Colonic mucosa (tissue), 4 donors: ENCODE measurements at regions not wholly inside any gene's neighbourhood (a gene's known extent, or its start where the extent isn't known, plus 50 kb on each side); places are given as distances from the start of the nearest gene placed in this dataset.

Experiments
- DNase-seq: peaks from one replicate; pipeline ENCODE4 v3.0.0-alpha.2; 2020
- H3K27ac ChIP-seq: fragments of 200-600 bp; one replicate; pipeline ENCODE4 v1.8.0; 2021
- H3K27me3 ChIP-seq: fragments of 200-600 bp; one replicate; pipeline ENCODE4 v1.8.0; 2021
- H3K36me3 ChIP-seq: fragments of 200-600 bp; one replicate; pipeline ENCODE4 v1.8.0; 2021
- H3K4me1 ChIP-seq: fragments of 200-600 bp; one replicate; pipeline ENCODE4 v1.8.0; 2021; ENCODE audit warnings: mild to moderate bottlenecking
- H3K4me3 ChIP-seq: fragments of 200-600 bp; one replicate; pipeline ENCODE4 v1.8.0; 2021
- H3K9ac ChIP-seq, 2 donors: one replicate each; pipeline ENCODE4 v1.7.0; 2013; ENCODE audit warnings: control low read depth in 2 of 2, low read depth in 2 of 2, low read length in 2 of 2
- H3K9me3 ChIP-seq: fragments of 200-600 bp; one replicate; pipeline ENCODE4 v1.8.0; 2021
- intact Hi-C: fragments of 100-400 bp; cut with DNase I; formaldehyde crosslinking; loops from one replicate; pipeline ENCODE4 v1.14.1; 2022
- TF ChIP-seq, protein P1 (sequence below): fragments of 200-600 bp; IDR thresholded peaks from one replicate; pipeline ENCODE4 v1.8.0; 2022; ENCODE audit warnings: antibody characterized with exemption, mild to moderate bottlenecking
- donor health status: healthy.
- donor health status: DM: no; HTN: no; CAD: no.
- donor health status: DM: no; HTN: no; CAD: no.

GRCh38 chr5:96214442-96215197 is 218.4 kb downstream of the PCSK1 start:
- TF ChIP-seq, protein P1, sequence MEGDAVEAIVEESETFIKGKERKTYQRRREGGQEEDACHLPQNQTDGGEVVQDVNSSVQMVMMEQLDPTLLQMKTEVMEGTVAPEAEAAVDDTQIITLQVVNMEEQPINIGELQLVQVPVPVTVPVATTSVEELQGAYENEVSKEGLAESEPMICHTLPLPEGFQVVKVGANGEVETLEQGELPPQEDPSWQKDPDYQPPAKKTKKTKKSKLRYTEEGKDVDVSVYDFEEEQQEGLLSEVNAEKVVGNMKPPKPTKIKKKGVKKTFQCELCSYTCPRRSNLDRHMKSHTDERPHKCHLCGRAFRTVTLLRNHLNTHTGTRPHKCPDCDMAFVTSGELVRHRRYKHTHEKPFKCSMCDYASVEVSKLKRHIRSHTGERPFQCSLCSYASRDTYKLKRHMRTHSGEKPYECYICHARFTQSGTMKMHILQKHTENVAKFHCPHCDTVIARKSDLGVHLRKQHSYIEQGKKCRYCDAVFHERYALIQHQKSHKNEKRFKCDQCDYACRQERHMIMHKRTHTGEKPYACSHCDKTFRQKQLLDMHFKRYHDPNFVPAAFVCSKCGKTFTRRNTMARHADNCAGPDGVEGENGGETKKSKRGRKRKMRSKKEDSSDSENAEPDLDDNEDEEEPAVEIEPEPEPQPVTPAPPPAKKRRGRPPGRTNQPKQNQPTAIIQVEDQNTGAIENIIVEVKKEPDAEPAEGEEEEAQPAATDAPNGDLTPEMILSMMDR, result no peak
- no peak overlapping the region for H3K27ac ChIP-seq
- no peak for DNase-seq
- intact Hi-C loops, result no loop called here
- no peak overlapping the region for H3K4me3 ChIP-seq
- H3K36me3 ChIP-seq, result no peaks in the 10 kb centered on the region
- H3K4me1 ChIP-seq, result no peaks in the 10 kb centered on the region
- H3K27me3 ChIP-seq, result no peaks in the 10 kb centered on the region
- H3K9me3 ChIP-seq, result no peaks in the 10 kb centered on the region
- no peak overlapping the region for H3K9ac ChIP-seq

GRCh38 chr5:96209829-96210228 is 223.2 kb downstream of the PCSK1 start:
- no peaks in the 10 kb centered on the region for H3K9me3 ChIP-seq
- H3K27ac ChIP-seq, result no peak overlapping the region
- no peaks in the 10 kb centered on the region for H3K27me3 ChIP-seq
- H3K9ac ChIP-seq, result no peak overlapping the region
- TF ChIP-seq, protein P1, result no peak
- DNase-seq, result no peak
- no peaks in the 10 kb centered on the region for H3K4me1 ChIP-seq
- H3K36me3 ChIP-seq, result no peaks in the 10 kb centered on the region
- no peak overlapping the region for H3K4me3 ChIP-seq
- intact Hi-C loops, result no loop called here

DNA sequence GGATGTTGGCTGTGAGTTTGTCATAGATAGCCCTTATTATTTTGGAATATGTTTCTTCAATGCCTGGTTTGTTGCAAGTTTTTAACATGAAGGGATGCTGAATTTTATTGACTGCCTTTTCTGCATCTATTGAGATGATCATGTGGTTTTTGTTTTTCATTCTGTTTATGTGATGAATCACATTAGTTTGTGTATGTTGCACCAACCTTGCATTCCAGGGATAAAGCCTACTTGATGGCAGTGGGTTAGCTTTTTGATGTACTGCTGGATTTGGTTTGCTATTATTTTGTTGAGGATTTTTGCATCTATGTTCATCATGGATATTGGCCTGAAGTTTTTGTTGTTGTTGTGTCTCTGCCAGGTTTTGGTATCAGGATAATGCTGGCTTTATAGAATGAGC is 225.6 kb downstream of the PCSK1 start:
- Histone ChIP-seq H3K27ac (no peak overlapping the region), H3K27me3 (no peaks in the 10 kb centered on the region), H3K4me1 (no peaks in the 10 kb centered on the region), H3K9me3 (no peaks in the 10 kb centered on the region), H3K4me3 (no peak overlapping the region), H3K36me3 (no peaks in the 10 kb centered on the region), H3K9ac (no peak overlapping the region)
- intact Hi-C loops, result no loop called here
- TF ChIP-seq, protein P1, result no peak
- no peak for DNase-seq

DNA sequence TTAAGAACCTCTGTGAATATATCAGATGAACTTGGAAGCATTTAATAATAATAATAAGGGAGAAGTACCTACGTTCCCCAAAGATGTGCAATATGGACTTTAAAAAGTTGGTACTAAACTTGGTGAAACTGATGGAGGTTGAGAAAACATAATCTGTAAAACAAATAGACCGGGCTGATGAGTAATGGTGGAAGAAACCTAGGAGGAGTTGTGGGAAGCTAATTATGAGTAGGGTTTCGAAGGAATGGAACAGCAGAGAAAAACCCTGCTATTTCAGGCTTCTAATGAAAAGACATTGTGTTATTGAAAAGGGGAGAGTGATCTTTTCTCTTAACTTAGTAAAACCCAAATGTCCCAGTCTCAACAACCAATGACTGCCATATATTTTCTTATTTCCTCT is 229.3 kb downstream of the PCSK1 start:
- intact Hi-C loops, result no loop called here
- TF ChIP-seq, protein P1, result no peak
- no peak overlapping the region for H3K27ac ChIP-seq

DNA sequence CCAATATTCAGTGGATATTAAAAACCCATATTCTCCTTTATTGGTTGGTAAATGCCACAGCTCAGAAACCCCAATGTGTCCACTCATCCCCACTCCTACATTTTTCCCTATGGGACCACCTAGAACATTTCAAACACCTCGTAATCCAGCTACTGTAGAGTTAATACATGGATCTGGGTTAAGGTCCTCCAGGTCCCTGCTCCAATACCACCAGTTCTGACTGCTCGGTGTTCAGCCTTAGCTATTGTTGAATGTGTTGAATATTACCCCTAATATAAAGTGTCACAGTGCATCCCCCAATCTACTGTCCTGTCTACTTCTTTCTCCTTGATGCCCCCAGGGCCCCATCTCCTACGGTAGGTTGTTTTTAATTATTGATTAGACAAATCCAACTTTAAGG is 231.5 kb downstream of the PCSK1 start:
- DNase-seq, result no peak
- TF ChIP-seq, protein P1, result no peak
- intact Hi-C loops, result no loop called here
- Histone ChIP-seq H3K9me3 (no peaks in the 10 kb centered on the region), H3K27me3 (no peaks in the 10 kb centered on the region), H3K4me1 (peaks cover 4% of the 10 kb centered on the region), H3K4me3 (no peak overlapping the region), H3K27ac (no peak overlapping the region), H3K9ac (no peak overlapping the region), H3K36me3 (no peaks in the 10 kb centered on the region)

More for the DNA sequence above, 229.3 kb downstream of the PCSK1 start:
- Histone ChIP-seq H3K36me3 (no peaks in the 10 kb centered on the region), H3K9ac (no peak overlapping the region), H3K27me3 (no peaks in the 10 kb centered on the region), H3K9me3 (no peaks in the 10 kb centered on the region), H3K4me1 (peaks cover 4% of the 10 kb centered on the region), H3K4me3 (no peak overlapping the region)
- DNase-seq, result no peak
